ENCODE measurements at regions not wholly inside any gene's neighbourhood (a gene's known extent, or its start where the extent isn't known, plus 50 kb on each side); places are given as distances from the start of the nearest gene placed in this dataset.

GRCh38 chr3:66803721-66804695 is 194.1 kb upstream of the KBTBD8 start:
- WGBS, 4 donors, result 40 to 47% (median 44%) methylated on average over 7 of the region's 7 CpGs
- Histone ChIP-seq H3K36me3 (replicated peaks in 1 of 2) (no peaks in the 10 kb centered on the region), H3K27ac (no peak overlapping the region), H3K9me3 (replicated peaks in 1 of 3) (no peaks in the 10 kb centered on the region), H3K27me3 (no peaks in the 10 kb centered on the region), H3K4me3 (no peak overlapping the region), H3K4me1 (replicated peaks in 1 of 2) (peaks cover 0 to 4% of the 10 kb centered on the region in 2 donors)
- intact Hi-C loops (cut with DNase I), result no loop called here
- no peak for DNase-seq
- no peak for TF ChIP-seq POLR2A (IDR thresholded peaks at IDR 0.05)
- TF ChIP-seq, protein P1, sequence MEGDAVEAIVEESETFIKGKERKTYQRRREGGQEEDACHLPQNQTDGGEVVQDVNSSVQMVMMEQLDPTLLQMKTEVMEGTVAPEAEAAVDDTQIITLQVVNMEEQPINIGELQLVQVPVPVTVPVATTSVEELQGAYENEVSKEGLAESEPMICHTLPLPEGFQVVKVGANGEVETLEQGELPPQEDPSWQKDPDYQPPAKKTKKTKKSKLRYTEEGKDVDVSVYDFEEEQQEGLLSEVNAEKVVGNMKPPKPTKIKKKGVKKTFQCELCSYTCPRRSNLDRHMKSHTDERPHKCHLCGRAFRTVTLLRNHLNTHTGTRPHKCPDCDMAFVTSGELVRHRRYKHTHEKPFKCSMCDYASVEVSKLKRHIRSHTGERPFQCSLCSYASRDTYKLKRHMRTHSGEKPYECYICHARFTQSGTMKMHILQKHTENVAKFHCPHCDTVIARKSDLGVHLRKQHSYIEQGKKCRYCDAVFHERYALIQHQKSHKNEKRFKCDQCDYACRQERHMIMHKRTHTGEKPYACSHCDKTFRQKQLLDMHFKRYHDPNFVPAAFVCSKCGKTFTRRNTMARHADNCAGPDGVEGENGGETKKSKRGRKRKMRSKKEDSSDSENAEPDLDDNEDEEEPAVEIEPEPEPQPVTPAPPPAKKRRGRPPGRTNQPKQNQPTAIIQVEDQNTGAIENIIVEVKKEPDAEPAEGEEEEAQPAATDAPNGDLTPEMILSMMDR (IDR thresholded peaks at IDR 0.05), result no peak

DNA sequence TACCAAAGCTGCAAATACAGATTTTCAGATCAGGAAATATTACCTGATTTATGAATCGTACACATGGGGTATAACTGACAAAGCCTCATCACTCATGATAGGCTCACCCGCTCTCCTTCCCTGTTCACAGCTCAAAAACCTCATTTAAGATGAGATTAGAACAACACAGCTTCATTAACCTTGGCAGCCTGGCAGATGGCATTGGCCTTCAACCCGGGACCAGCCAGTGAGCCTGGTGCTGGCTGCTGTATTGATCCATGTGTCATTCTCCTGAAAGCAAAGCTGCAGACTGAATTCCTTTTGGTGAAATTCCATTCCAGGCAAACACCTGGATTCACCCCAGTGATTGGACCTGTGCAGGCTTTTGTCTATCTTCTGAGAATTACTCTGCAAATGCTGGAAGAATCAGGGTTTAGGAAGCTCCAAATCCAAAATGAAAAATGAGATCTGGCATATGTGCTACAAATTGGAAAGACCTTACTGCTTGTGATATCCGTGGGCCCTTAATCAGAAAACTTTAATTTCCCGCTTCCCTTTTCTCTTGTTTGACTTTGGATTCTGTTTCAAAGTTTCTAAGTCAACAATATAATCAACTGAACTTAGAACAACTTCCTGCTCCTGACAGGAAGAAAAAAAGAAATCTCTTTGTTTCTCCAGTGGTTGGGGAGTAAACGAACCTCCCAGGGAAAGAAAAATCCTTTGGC is 189.1 kb upstream of the KBTBD8 start:
- DNase-seq, result peak in 6 of 7 donors; percentile 24 to 68 (median 46)
- Histone ChIP-seq H3K4me1 (replicated peaks in 1 of 2) (peaks cover 0 to 11% of the 10 kb centered on the region in 2 donors), H3K36me3 (replicated peaks in 1 of 2) (no peaks in the 10 kb centered on the region), H3K9me3 (replicated peaks in 1 of 3) (no peaks in the 10 kb centered on the region), H3K4me3 (no peak overlapping the region), H3K27ac (no peak overlapping the region), H3K27me3 (no peaks in the 10 kb centered on the region)
- TF ChIP-seq, protein P1 (IDR thresholded peaks at IDR 0.05), result no peak
- TF ChIP-seq POLR2A (IDR thresholded peaks at IDR 0.05), result no peak
- intact Hi-C loops (cut with DNase I), result no loop called here
- WGBS, 4 donors, result 38 to 46% (median 44%) methylated on average over 5 to 6 of the region's 6 CpGs

GRCh38 chr3:66809595-66809958 is 188.5 kb upstream of the KBTBD8 start:
- DNase-seq, result no peak
- 63 to 69% (median 67%) methylated on average over 4 of the region's 4 CpGs for WGBS, 4 donors

DNA sequence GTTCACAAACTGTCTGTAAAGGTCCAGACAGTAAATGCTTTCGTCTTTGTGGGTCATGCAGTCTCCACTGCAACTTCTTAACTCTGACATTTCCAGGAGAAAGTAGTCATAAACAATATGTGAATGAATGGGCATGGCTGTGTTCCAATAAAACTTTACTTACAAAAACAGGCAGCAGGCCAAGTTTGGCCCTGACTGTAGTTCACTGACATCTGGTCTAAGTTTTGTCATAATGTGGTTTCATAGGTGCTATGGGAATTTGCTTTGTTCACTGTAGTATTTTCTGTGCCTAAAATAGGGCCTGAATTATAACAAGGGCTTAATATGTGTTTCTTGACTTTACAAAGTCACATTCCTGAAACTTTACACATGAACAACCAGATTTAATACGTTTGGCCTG is 186.0 kb upstream of the KBTBD8 start:
- H3K4me1 ChIP-seq (replicated peaks in 1 of 2), result peaks cover 0 to 11% of the 10 kb centered on the region in 2 donors
- H3K27me3 ChIP-seq, result no peaks in the 10 kb centered on the region
- no peaks in the 10 kb centered on the region for H3K9me3 ChIP-seq (replicated peaks in 1 of 3)
- H3K27ac ChIP-seq, result no peak overlapping the region
- H3K4me3 ChIP-seq, result no peak overlapping the region
- intact Hi-C loops (cut with DNase I), result loop anchor here (2.0 to 10.0 kb wide), 3 partner anchors 307 to 401 kb away; partner anchors contain the start of gene LRIG1 (in 1 of the 2)
- WGBS, 4 donors, result 50 to 82% (median 71%) methylated on average over 2 of the region's 2 CpGs
- TF ChIP-seq, protein P1 (IDR thresholded peaks at IDR 0.05), result no peak
- TF ChIP-seq POLR2A (IDR thresholded peaks at IDR 0.05), result no peak
- H3K36me3 ChIP-seq (replicated peaks in 1 of 2), result no peaks in the 10 kb centered on the region
- peak in 1 of 7 donors; percentile 4 for DNase-seq

More at GRCh38 chr3:66809595-66809958, 188.5 kb upstream of the KBTBD8 start:
- no peaks in the 10 kb centered on the region for H3K27me3 ChIP-seq
- H3K36me3 ChIP-seq (replicated peaks in 1 of 2), result no peaks in the 10 kb centered on the region
- H3K27ac ChIP-seq, result no peak overlapping the region
- H3K9me3 ChIP-seq (replicated peaks in 1 of 3), result no peaks in the 10 kb centered on the region
- intact Hi-C loops (cut with DNase I), result no loop called here
- H3K4me1 ChIP-seq (replicated peaks in 1 of 2), result peaks cover 0 to 11% of the 10 kb centered on the region in 2 donors
- TF ChIP-seq, protein P1 (IDR thresholded peaks at IDR 0.05), result no peak
- TF ChIP-seq POLR2A (IDR thresholded peaks at IDR 0.05), result no peak
- no peak overlapping the region for H3K4me3 ChIP-seq

All from adrenal gland (tissue), 9 donors.